ENCODE measurements at regions not wholly inside any gene's neighbourhood (a gene's known extent, or its start where the extent isn't known, plus 50 kb on each side); places are given as distances from the start of the nearest gene placed in this dataset.

DNA sequence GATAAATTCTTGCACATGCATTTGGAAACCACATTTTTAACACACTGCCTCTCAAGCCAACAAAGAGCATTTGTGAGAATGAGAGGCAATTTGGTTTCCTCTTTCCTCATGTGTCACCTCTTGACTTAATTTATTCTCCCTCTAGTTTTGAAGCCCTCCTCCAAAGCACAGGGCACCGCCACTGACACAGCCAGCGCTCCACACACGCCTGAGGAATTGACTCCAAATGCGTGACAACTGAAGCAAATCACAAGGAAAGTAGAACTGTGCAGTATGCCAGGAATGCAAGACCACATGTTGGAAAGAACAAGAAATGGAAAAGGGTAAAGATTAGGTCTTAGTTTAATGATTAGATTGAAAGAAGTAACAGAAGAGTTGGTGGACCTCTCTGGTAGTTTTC, 173.3 kb downstream of the LSM5 start:
- Mint-ChIP-seq H3K36me3 (ENCODE audit: low read depth) (no peaks in the 10 kb centered on the region), H3K27me3 (ENCODE audit: low read depth) (peaks cover 16% of the 10 kb centered on the region), H3K27ac (no peak overlapping the region), H3K4me1 (peaks cover 5% of the 10 kb centered on the region), H3K4me3 (no peak overlapping the region), H3K9me3 (no peaks in the 10 kb centered on the region)
- no peak for TF ChIP-seq CTCF (IDR thresholded peaks at IDR 0.05; ENCODE audit: unreplicated experiment in 3 of 3)

DNA sequence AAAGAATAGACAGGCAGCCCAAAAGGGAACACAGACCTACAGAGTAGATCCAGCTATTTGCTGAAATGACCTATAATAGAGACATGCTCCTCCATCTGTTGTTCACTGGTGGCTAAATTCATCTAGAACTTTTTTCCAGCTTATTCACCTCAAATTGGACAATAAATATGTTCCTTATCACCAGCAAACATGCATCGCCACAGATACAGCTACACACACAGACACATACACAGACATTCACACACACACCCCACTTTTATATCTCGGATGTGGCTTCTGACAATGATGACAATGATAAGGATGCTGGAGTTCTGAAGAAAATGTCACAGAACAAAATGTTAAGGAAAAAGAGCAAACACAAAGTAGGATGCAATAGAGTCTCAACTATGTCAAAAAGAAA, 175.4 kb downstream of the LSM5 start:
- Mint-ChIP-seq H3K27me3 (ENCODE audit: low read depth) (peaks cover 6% of the 10 kb centered on the region), H3K27ac (no peak overlapping the region), H3K4me1 (peaks cover 5% of the 10 kb centered on the region), H3K9me3 (no peaks in the 10 kb centered on the region), H3K4me3 (no peak overlapping the region), H3K36me3 (ENCODE audit: low read depth) (no peaks in the 10 kb centered on the region)
- no peak for TF ChIP-seq CTCF (IDR thresholded peaks at IDR 0.05; ENCODE audit: unreplicated experiment in 3 of 3)

GRCh38 chr7:32301427-32301826, 188.8 kb downstream of the LSM5 start:
- Mint-ChIP-seq H3K4me1 (peaks cover 13% of the 10 kb centered on the region), H3K36me3 (ENCODE audit: low read depth) (no peaks in the 10 kb centered on the region), H3K4me3 (no peak overlapping the region), H3K27me3 (ENCODE audit: low read depth) (peaks cover 82% of the 10 kb centered on the region), H3K27ac (no peak overlapping the region), H3K9me3 (peaks cover 2% of the 10 kb centered on the region)
- TF ChIP-seq CTCF (IDR thresholded peaks at IDR 0.05; ENCODE audit: unreplicated experiment in 3 of 3): no peak

GRCh38 chr7:32299133-32299702, 191.0 kb downstream of the LSM5 start:
- Mint-ChIP-seq H3K4me3 (peak overlapping the region; percentile 83 to 88 (median 85)), H3K9me3 (peaks cover 2% of the 10 kb centered on the region), H3K36me3 (ENCODE audit: low read depth) (no peaks in the 10 kb centered on the region), H3K27me3 (ENCODE audit: low read depth) (peaks cover 89% of the 10 kb centered on the region), H3K4me1 (peaks cover 19% of the 10 kb centered on the region), H3K27ac (no peak overlapping the region)
- TF ChIP-seq CTCF (IDR thresholded peaks at IDR 0.05; ENCODE audit: unreplicated experiment in 3 of 3): no peak

GRCh38 chr7:32298408-32299132, 191.6 kb downstream of the LSM5 start:
- Mint-ChIP-seq H3K36me3 (ENCODE audit: low read depth) (no peaks in the 10 kb centered on the region), H3K9me3 (peaks cover 2% of the 10 kb centered on the region), H3K27me3 (ENCODE audit: low read depth) (peaks cover 90% of the 10 kb centered on the region), H3K4me1 (peaks cover 19% of the 10 kb centered on the region), H3K4me3 (peak overlapping the region; percentile 83 to 88 (median 85)), H3K27ac (no peak overlapping the region)
- TF ChIP-seq CTCF (IDR thresholded peaks at IDR 0.05; ENCODE audit: unreplicated experiment in 3 of 3): no peak

DNA sequence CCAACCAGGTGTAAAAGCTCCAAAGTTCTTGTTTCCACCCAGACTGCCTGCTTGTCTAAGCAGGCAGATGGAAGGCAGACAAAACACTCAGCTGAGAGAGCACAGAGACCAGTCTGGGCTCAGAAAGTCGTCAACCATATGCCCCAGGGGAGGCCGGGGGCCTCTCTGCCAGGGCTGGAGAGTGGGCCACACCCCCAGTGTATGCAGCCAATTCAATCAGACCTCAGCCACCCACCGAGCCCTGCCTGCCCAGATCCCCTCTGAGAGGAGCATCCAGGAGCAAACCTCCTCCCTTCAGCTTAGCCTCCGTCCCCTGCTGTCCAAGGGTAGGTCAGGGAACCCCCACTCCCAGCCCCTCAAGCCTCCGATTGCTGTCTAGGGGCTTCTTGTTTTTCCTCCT, 196.3 kb downstream of the LSM5 start:
- Mint-ChIP-seq H3K9me3 (peaks cover 2% of the 10 kb centered on the region), H3K4me3 (no peak overlapping the region), H3K4me1 (peaks cover 13% of the 10 kb centered on the region), H3K27me3 (ENCODE audit: low read depth) (peaks cover 61% of the 10 kb centered on the region), H3K36me3 (ENCODE audit: low read depth) (no peaks in the 10 kb centered on the region), H3K27ac (no peak overlapping the region)
- no peak for TF ChIP-seq CTCF (IDR thresholded peaks at IDR 0.05; ENCODE audit: unreplicated experiment in 3 of 3)

Measured in nephron (organoid).